GM19372 (cell line): ENCODE measurements at regions not wholly inside any gene's neighbourhood (a gene's known extent, or its start where the extent isn't known, plus 50 kb on each side); places are given as distances from the start of the nearest gene placed in this dataset.
"Not testable (repeated sequence)": the region's sequence is repeated elsewhere in the genome, so short reads cannot be mapped to it uniquely, and the experiment has no call there.

Experiments used
- ATAC-seq: cut with Tn5 transposase; IDR thresholded peaks from one replicate; pipeline ENCODE4 v1.9.1; 2021; ENCODE audit warnings: mild to moderate bottlenecking, low read depth, moderate library complexity; ENCODE audit not compliant: unreplicated experiment

- not testable (repeated sequence) for ATAC-seq
Measured at GRCh38 chr2:131636704-131637308, 109.1 kb downstream of the CCDC74A start.

- ATAC-seq: not testable (repeated sequence)
Measured at GRCh38 chr2:131639001-131639620, 111.4 kb downstream of the CCDC74A start.

GRCh38 chr2:131641414-131642206, 113.9 kb downstream of the CCDC74A start:
- ATAC-seq: no peak

- ATAC-seq: not testable (repeated sequence)
Measured at GRCh38 chr2:131643180-131643579, 115.5 kb downstream of the CCDC74A start.

- ATAC-seq: no peak
Measured at GRCh38 chr2:131645177-131645765, 117.6 kb downstream of the CCDC74A start.

GRCh38 chr2:131646220-131646619, 118.5 kb downstream of the CCDC74A start:
- ATAC-seq: not testable (repeated sequence)

GRCh38 chr2:131646669-131647297, 119.1 kb downstream of the CCDC74A start:
- no peak for ATAC-seq

GRCh38 chr2:131648565-131648964, 120.9 kb downstream of the CCDC74A start:
- ATAC-seq: not testable (repeated sequence)

GRCh38 chr2:131652246-131652645, 124.6 kb downstream of the CCDC74A start:
- not testable (repeated sequence) for ATAC-seq

GRCh38 chr2:131654107-131654506, 126.4 kb downstream of the CCDC74A start:
- not testable (repeated sequence) for ATAC-seq

- ATAC-seq: no peak
Measured at GRCh38 chr2:131656816-131657633, 129.3 kb downstream of the CCDC74A start.

- ATAC-seq: no peak
Measured at GRCh38 chr2:131657895-131658768, 130.4 kb downstream of the CCDC74A start.

GRCh38 chr2:131658769-131659131, 131.1 kb downstream of the CCDC74A start:
- ATAC-seq: no peak

GRCh38 chr2:131659168-131659572, 131.5 kb downstream of the CCDC74A start:
- ATAC-seq: no peak

- ATAC-seq: not testable (repeated sequence)
Measured at GRCh38 chr2:131661101-131661782, 133.6 kb downstream of the CCDC74A start.

- not testable (repeated sequence) for ATAC-seq
Measured at GRCh38 chr2:131661884-131662535, 134.3 kb downstream of the CCDC74A start.

GRCh38 chr2:131663501-131663900, 135.8 kb downstream of the CCDC74A start:
- ATAC-seq: not testable (repeated sequence)

GRCh38 chr2:131665716-131666115, 138.0 kb downstream of the CCDC74A start:
- ATAC-seq: not testable (repeated sequence)
